Caco-2 (cell line): ENCODE measurements at regions not wholly inside any gene's neighbourhood (a gene's known extent, or its start where the extent isn't known, plus 50 kb on each side); places are given as distances from the start of the nearest gene placed in this dataset.

Experiments used
- BruUV-seq: library from RNA; stranded (reverse); fragments of 400-500 nt; replicated peaks from 2 replicates; lab custom pipeline; 2021; lab: Mats Ljungman, UMichigan
- CTCF ChIA-PET: fragments of 300-600 bp; sonication (Branson Sonifier 250); formaldehyde crosslinking; loops from one replicate; lab custom pipeline; 2022; ENCODE audit warnings: antibody characterized with exemption; lab: Charles Lee
- POLR2A ChIA-PET: fragments of 300-600 bp; sonication (Branson Sonifier 250); formaldehyde crosslinking; loops from one replicate; lab custom pipeline; 2022; ENCODE audit warnings: antibody characterized with exemption; lab: Charles Lee
- DNase-seq, 2 experiments: peaks; one replicate each; pipeline versions ENCODE4 v3.0.0 to v3.0.0-alpha.2; 2020 to 2022
- H3K27me3 ChIP-seq: replicated peaks from 2 replicates; pipeline ENCODE4 v1.6.0; 2011; ENCODE audit warnings: low read length; ENCODE audit not compliant: control insufficient read depth, insufficient read depth
- H3K36me3 ChIP-seq: 2 replicates; pipeline ENCODE4 v1.5.1; 2011; ENCODE audit warnings: low read length; ENCODE audit not compliant: control insufficient read depth, insufficient read depth
- H3K4me1 ChIP-seq: fragments of 250-450 bp; sonication (Bioruptor Pico); 2 replicates; pipeline ENCODE4 v1.5.1; 2020; ENCODE audit warnings: mild to moderate bottlenecking
- H3K4me3 ChIP-seq: 2 replicates; pipeline ENCODE4 v1.5.1; 2011; ENCODE audit warnings: low read depth, mild to moderate bottlenecking, control low read depth, low read length
- H3K9me3 ChIP-seq: fragments of 250-450 bp; sonication (Bioruptor Pico); 2 replicates; pipeline ENCODE4 v1.5.1; 2020; ENCODE audit warnings: mild to moderate bottlenecking, moderate library complexity
- H3K27ac Mint-ChIP-seq: one replicate; pipeline ENCODE4 v1.8.0; 2022; ENCODE audit warnings: mixed read lengths; ENCODE audit not compliant: unreplicated experiment
- H3K27me3 Mint-ChIP-seq: one replicate; pipeline ENCODE4 v1.8.0; 2022; ENCODE audit warnings: mixed read lengths; ENCODE audit not compliant: insufficient read depth, unreplicated experiment
- H3K36me3 Mint-ChIP-seq: one replicate; pipeline ENCODE4 v1.8.0; 2022; ENCODE audit warnings: mild to moderate bottlenecking, mixed read lengths; ENCODE audit not compliant: insufficient read depth, unreplicated experiment
- H3K4me1 Mint-ChIP-seq: one replicate; pipeline ENCODE4 v1.8.0; 2022; ENCODE audit warnings: low read depth, mixed read lengths; ENCODE audit not compliant: unreplicated experiment
- H3K4me3 Mint-ChIP-seq: one replicate; pipeline ENCODE4 v1.8.0; 2022; ENCODE audit warnings: mild to moderate bottlenecking, moderate library complexity, mixed read lengths; ENCODE audit not compliant: unreplicated experiment
- H3K9me3 Mint-ChIP-seq: one replicate; pipeline ENCODE4 v1.8.0; 2022; ENCODE audit warnings: mixed read lengths; ENCODE audit not compliant: unreplicated experiment
- CTCF ChIP-seq, 2 experiments: fragments of 200-600 bp in 1 of 2; IDR thresholded peaks; 1 replicate in 1 of 2; 2 replicates in 1 of 2; pipeline versions ENCODE4 v1.5.1 to v1.8.0; 2011 to 2022; ENCODE audit warnings: antibody characterized with exemption in 1 of 2, control low read depth in 1 of 2, inconsistent platforms in 1 of 2, low read depth in 1 of 2, low read length in 1 of 2, mild to moderate bottlenecking in 1 of 2, moderate library complexity in 1 of 2; ENCODE audit not compliant: insufficient read depth in 1 of 2, severe bottlenecking in 1 of 2, unreplicated experiment in 1 of 2
- intact Hi-C: fragments of 100-400 bp; cut with micrococcal nuclease; formaldehyde crosslinking; loops from one replicate; pipeline ENCODE4 v1.10.0; 2022; ENCODE audit not compliant: unreplicated experiment

DNA sequence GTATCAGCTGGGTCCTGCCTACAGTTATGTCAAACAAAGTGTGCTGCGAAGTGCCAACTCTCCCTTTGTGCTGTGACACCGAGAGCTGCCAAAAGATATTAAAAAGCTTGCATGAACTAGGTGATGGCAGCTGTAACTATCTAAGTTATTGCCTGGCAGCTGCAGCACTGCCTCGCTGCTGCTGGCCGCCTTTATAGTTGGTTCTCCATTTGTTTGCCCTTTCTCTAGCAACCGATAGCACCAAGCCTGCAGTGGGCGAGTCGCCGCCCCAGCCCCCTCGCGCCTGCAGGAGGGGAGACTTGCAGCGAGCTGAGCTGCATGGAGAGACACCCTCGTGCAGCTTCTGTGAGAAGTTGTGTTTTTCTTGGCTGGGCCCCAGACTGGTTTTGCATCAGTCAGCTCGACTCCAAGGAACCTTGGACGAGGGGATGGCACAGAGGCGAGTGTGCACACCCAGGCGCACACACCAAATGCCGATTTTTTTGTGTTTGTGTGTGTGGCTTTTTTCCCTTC is 330.6 kb downstream of the RPS6KC1 start:
- BruUV-seq: no TSS peak
- no peak overlapping the region for H3K4me3 ChIP-seq
- peaks cover 4% of the 10 kb centered on the region; the same call in 1 of the 2 replicates for H3K9me3 ChIP-seq
- no peaks in the 10 kb centered on the region for H3K36me3 ChIP-seq
- intact Hi-C loops: no loop called here
- Mint-ChIP-seq H3K9me3 (no peaks in the 10 kb centered on the region), H3K4me3 (no peak overlapping the region), H3K27ac (no peak overlapping the region), H3K36me3 (peaks cover 6% of the 10 kb centered on the region), H3K4me1 (peaks cover 31% of the 10 kb centered on the region), H3K27me3 (no peaks in the 10 kb centered on the region)
- CTCF ChIA-PET: interaction anchor here (0.7 kb wide), 1 partner anchor 80 kb away, joined by 4 read pairs; no protein-coding TSS in a partner anchor
- TF ChIP-seq CTCF (IDR thresholded peaks at IDR 0.05; ENCODE audit: insufficient read depth in 1 of 2, low read depth in 1 of 2, low read length in 1 of 2, severe bottlenecking in 1 of 2, unreplicated experiment in 1 of 2): no peak
- POLR2A ChIA-PET: no interaction called here
- DNase-seq: no peak
- no peaks in the 10 kb centered on the region for H3K27me3 ChIP-seq
- H3K4me1 ChIP-seq: peaks cover 22% of the 10 kb centered on the region

DNA sequence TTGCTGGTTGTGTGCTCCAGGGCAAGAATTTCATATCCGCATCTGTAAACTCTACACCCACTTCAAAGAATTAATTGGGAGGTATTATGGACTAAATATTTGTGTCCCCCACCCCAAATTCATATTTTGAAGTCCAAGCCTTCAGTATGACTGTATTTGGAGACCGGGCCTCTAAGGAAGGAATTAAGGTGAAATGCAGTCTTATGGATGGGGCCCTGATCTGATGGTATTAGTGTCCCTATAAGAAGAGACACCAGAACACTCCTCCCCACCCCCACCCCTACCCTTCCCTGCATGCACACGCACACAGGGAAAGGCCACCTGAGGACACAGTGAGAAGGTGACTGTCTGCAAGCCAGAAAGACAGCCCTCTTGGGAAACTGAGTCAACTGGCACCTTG is 332.4 kb downstream of the RPS6KC1 start:
- H3K4me1 ChIP-seq: peaks cover 4% of the 10 kb centered on the region
- BruUV-seq: no TSS peak
- peaks cover 6% of the 10 kb centered on the region for H3K36me3 Mint-ChIP-seq
- POLR2A ChIA-PET: no interaction called here
- no peaks in the 10 kb centered on the region for H3K36me3 ChIP-seq
- H3K4me1 Mint-ChIP-seq: peaks cover 16% of the 10 kb centered on the region
- no peaks in the 10 kb centered on the region for H3K9me3 Mint-ChIP-seq
- no peak overlapping the region for H3K4me3 ChIP-seq
- no peak overlapping the region for H3K27ac Mint-ChIP-seq
- no peak for DNase-seq
- no peaks in the 10 kb centered on the region for H3K27me3 ChIP-seq
- no peak overlapping the region for H3K4me3 Mint-ChIP-seq
- H3K27me3 Mint-ChIP-seq: no peaks in the 10 kb centered on the region
- intact Hi-C loops: no loop called here
- no peak for TF ChIP-seq CTCF (IDR thresholded peaks at IDR 0.05; ENCODE audit: insufficient read depth in 1 of 2, low read depth in 1 of 2, low read length in 1 of 2, severe bottlenecking in 1 of 2, unreplicated experiment in 1 of 2)
- CTCF ChIA-PET: no interaction called here
- peaks cover 4% of the 10 kb centered on the region; the same call in 1 of the 2 replicates for H3K9me3 ChIP-seq

DNA sequence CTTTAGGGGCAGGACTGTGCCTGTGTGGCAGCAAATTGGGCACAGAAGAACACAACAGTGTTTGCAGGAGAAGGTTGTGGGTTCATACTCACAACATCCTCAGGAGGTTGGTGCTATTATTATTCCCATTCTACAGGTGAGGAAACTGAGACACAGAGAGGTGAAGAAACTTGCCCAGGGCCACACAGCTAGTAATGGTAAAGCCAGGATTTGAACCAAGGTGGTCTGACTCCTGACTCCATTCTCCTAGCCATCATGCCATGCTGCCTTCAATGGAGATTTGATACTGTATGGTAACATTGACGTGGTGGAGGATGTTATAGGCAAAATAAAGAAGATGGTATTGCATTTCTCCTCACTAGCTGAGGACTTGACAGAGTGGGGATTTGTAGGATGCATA is 334.2 kb downstream of the RPS6KC1 start:
- Mint-ChIP-seq H3K27me3 (no peaks in the 10 kb centered on the region), H3K4me3 (no peak overlapping the region), H3K4me1 (peaks cover 15% of the 10 kb centered on the region), H3K9me3 (no peaks in the 10 kb centered on the region), H3K27ac (no peak overlapping the region), H3K36me3 (peaks cover 6% of the 10 kb centered on the region)
- H3K9me3 ChIP-seq: peaks cover 4% of the 10 kb centered on the region; the same call in 1 of the 2 replicates
- POLR2A ChIA-PET: interaction anchor here (0.5 kb wide), 1 partner anchor 1208 kb away, joined by 3 read pairs; no protein-coding TSS in a partner anchor
- no peaks in the 10 kb centered on the region for H3K27me3 ChIP-seq
- no peaks in the 10 kb centered on the region for H3K4me1 ChIP-seq
- no TSS peak for BruUV-seq
- no peaks in the 10 kb centered on the region for H3K36me3 ChIP-seq
- no peak for DNase-seq
- intact Hi-C loops: no loop called here
- no peak for TF ChIP-seq CTCF (IDR thresholded peaks at IDR 0.05; ENCODE audit: insufficient read depth in 1 of 2, low read depth in 1 of 2, low read length in 1 of 2, severe bottlenecking in 1 of 2, unreplicated experiment in 1 of 2)
- H3K4me3 ChIP-seq: no peak overlapping the region
- CTCF ChIA-PET: no interaction called here
